ENCODE measurements at regions not wholly inside any gene's neighbourhood (a gene's known extent, or its start where the extent isn't known, plus 50 kb on each side); places are given as distances from the start of the nearest gene placed in this dataset.

DNA sequence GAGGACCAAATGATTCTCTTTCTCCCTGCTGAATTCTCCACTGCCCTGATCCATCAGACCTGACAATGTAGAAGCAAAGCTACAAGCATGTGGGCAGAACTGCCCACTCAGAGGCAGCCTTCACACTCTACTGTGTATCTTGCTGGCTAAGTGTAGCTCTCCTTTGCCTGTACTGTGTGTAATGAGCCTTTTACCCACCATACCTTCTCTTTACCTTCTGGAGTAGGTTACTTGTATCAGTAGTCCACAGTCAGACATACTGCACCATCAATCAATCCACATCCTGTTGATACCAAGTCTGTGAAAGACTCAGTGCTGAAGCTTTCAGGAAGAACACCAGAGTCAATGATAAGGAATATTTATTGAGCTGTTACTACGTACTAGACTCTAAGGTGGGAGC, 440.7 kb upstream of the ARHGEF26 start:
- DNase-seq = no peak

DNA sequence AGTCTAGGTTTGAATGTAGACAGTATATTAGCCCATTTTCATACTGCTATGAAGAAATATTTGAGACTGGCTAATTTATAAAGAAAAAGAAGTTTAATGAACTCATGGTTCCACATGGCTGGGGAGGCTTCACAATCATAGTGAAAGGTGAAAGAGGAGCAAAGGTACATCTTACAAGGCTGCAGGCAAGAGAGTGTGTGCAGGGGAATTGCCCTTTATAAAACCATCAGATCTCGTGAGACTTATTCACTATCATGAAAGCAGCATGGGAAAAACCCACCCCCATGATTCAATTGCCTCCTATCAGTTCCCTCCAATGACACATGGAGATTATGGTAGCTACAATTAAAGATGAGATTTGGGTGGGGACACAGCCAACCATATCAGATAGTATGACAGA, 440.1 kb upstream of the ARHGEF26 start:
- no peak for DNase-seq

- DNase-seq = no peak
These were observed 432.7 kb upstream of the ARHGEF26 start for GRCh38 chr3:153688301-153689120.

- DNase-seq = no peak
These were observed 428.0 kb upstream of the ARHGEF26 start for GRCh38 chr3:153693207-153693606.

DNA sequence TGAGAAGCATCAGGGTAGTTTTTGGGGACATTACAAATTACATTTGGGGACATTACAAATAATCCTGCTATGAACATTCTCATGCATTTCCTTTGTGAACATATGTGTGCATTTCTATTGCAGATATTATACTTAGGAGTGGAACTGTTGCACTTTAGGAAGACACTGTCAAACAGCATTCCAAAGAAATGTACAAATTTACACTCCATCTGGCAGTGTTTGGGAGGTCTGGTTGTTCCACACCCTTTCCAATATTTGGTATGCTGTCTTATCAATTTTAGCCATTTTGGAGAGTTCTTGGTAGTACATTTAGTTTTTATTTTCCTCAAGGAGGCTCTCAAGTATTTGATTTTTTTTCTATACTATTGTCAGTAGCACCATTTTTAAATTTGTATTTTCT, 419.1 kb upstream of the ARHGEF26 start:
- DNase-seq = no peak

DNA sequence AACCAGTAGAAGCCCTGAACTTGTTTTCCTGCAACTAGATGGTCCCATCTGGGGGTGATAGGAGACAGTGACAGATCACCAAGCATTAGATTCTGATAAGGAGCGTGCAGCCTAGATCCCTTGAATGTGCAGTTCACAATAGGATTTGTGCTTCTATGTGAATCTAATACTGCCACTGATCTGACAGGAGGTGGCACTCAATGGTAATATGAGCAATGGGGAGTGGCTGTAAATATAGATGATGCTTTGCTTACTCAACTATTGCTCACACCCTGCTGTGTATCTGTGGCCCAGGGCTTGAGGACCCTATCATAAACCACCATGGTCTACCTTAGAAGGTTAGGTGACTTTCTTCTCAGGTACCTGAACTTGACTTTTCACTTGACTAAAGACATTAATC, 417.1 kb upstream of the ARHGEF26 start:
- DNase-seq = no peak

DNA sequence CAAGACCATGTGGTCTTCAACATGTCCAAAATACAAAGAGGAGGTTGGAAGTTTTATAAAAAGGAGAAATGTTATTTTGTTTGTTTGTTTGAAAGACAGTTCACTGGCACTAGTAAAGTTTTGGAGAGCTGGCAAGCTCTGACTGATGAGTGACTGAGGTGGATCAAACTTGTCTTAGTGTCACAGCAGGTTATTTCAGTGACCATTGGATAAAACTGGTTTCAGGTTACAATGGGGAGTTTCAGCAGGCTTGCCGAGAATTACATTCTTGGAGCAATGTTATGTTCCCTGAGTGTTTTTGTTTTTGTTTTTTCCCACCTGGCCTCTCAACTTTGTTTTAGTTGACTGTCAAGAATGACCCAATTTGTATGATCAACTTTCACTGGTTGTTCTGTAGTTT, 414.5 kb upstream of the ARHGEF26 start:
- DNase-seq = no peak

DNA sequence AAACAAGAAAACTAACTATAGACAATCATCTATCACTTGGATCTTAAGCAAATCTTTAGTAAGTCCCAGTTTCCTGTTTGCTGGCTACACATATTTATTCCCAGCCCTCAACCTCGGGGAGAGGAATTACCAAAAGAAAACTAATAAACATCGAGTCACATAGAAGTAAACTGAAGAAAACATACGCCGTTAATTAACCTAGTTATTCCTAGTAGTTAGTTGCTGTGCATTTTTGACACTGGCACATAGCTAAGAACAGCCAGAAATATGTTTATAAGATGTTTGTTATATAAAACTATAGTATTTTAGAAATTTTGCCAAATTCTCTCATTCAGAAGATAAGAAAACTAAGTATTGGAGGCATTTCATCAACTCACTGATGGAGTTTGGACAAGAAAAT, 407.2 kb upstream of the ARHGEF26 start:
- DNase-seq = no peak

DNA sequence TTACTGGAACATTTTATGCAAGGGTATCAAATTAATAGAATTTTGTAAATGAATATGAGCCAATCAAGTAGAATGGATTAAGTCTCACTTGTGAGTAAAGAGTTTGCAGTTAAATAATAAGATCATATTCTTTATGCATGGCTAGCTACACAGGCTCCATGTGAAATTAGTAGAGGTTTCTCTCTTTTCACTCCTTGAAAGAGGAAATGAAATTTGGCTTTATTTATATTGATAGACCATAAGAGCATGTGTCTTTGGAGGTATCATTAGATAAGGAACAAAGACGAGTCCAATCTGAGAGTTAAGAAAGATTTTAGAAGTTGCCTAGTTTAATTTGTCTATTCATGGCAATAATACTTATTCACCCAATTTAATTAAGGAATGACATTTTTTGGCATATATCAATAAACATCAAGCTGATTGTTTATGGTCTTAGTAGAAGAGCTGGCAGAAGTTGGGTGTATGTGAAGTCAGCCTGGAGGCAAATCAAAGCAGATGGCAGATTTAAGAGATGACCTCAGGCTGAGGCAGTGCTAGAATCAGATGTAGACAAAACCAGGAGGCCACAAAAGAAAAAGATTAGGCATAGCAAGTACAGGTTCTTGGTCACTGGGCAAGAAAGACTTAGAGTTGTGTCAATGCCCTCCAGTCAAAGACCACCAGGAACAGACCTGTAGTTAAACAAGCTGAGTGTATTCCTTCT, 406.5 kb upstream of the ARHGEF26 start:
- DNase-seq = no peak

DNA sequence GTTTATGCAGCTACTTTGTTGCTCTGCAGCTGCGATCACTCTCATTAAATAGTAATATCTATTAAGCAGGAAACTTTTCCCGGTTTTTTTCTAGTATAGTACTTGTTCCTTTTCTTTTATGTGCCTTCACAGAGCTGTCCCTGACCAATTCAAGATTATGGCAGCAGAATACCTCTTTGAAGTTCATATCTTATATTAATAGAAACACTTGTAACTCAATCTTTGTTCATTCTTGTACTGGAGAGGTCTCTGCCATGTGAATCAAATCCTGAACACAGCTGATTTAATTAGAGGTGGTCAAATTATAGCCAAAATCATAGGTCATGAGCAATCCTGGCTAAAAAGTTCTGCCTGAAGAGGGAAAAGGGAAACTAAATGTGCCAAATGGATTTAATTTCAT, 399.0 kb upstream of the ARHGEF26 start:
- no peak for DNase-seq

DNA sequence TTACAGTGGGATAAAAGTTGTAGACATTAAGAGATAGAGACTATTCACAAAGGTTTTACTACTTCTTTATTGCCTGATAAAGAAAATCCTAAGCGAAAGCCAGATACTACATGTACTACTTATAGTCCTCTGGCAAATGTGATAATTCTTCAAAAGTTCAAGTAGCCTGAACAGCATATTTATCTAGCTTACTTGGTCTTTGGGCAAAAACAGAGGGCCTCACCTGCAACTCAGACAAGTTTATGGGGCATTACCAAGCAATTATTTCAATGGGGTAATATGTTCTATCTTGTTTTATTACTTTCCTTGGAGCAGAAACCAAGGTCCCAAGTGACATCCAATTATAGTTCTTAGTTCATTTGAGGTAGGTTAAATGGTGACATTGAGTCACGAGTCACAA, 390.1 kb upstream of the ARHGEF26 start:
- no peak for DNase-seq

- no peak for DNase-seq
These were observed 386.2 kb upstream of the ARHGEF26 start for GRCh38 chr3:153734777-153735551.

DNA sequence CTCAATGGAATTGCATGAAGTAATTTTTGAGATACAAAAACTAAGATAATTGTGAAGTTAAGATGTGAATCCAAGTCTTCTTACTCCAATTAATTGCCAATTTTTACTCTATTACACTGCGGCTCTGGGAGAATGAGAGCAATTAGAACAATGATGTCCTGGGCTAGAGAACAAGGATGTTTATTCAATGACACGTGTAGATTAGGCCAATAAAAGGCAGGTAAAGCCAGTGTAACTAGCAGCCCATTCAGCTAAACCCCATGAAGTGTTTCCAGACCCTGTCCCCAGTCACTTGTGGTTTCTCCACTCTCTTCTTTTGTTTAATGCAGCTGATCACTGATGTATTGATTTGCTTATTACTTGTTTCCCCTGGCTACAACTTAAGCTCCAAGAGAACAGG, 381.1 kb upstream of the ARHGEF26 start:
- no peak for DNase-seq

- DNase-seq = no peak
These were observed 376.3 kb upstream of the ARHGEF26 start for GRCh38 chr3:153744889-153745288.

DNA sequence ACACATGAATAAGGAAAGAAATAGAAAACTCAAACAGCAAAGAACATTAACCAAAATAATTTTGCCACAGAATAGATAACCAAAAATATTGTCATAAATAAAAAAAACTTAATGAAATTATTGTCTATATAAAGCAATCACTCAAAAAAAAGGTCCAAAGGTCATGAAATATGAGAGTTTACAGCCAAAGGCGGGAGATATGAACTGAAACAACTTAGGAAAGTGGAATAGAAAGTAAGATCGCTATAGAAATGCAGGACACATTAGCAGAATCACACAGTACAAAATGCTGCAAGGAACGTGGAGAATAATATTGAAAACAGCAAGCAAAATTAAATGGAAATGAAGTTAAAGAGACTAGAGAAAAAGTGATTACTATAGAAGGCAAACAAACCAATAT, 375.0 kb upstream of the ARHGEF26 start:
- DNase-seq = no peak

GRCh38 chr3:153749070-153749610, 372.1 kb upstream of the ARHGEF26 start:
- DNase-seq = no peak

DNA sequence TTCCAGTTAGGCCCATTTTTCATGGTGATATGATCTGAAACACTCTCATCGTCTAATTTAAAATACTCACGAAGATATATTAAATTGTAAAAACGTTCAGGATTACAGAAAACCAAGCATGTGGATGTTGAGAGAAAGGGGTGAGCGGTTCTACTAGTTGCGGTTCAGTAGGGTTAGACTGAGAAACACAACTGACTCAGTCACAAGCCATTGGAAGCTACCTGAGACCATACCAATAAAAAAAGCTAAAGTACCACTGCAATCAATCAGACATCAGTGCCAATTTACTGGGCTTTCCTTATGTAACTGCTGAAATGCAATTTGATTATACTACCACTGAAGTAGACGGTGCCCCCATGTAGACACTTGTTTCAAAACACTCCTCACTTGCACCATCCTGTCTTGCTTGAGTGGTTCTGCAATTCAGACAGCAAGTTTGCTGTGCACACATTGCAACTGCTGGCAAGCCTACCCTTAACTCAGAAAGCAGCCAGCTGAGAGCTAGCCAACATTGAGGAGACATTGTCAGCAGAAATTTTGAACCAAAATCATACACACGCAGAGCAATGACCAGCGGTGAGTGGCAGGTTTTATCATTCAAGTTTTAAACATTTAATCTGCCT, 368.7 kb upstream of the ARHGEF26 start:
- no peak for DNase-seq

DNA sequence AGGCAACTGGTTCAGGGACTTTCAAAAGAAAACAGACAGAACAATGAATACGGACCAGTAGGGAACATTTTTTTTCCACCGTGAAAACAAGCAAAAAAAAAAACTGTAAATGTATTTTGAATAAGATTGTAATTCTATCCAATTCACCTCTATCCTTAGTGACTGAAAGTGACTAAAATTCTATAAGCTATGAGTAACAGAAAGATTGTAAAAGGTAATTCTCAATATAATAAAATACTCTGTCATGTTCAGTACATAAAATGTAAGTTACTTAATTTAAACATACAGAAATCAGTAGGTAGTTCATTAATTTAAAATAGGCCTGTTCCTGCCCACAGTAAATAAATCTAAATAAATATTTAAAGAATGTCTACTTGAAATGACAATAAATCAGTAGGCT, 368.2 kb upstream of the ARHGEF26 start:
- no peak for DNase-seq

DNA sequence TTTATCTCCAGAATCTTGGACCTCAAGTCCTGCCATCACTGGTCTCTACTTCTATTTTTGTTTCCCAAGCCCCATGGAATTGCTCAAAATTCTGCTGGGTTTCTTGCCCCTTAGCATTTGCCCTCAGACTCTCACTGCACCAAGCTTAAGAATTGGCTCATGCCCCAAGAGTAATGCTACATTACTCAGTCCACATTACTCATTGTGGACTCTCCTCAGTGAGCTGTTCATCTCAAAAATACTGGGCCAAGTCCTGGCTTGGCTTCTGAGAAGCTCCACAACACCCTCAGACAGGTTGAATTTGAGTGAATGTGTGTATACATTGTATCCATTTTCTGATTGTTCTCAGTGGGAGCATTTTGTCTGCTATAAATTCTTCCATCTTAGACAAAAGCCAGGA, 364.4 kb upstream of the ARHGEF26 start:
- no peak for DNase-seq

GRCh38 chr3:153757839-153758238, 363.4 kb upstream of the ARHGEF26 start:
- DNase-seq = no peak

GRCh38 chr3:153760948-153761347, 360.2 kb upstream of the ARHGEF26 start:
- DNase-seq = no peak

DNA sequence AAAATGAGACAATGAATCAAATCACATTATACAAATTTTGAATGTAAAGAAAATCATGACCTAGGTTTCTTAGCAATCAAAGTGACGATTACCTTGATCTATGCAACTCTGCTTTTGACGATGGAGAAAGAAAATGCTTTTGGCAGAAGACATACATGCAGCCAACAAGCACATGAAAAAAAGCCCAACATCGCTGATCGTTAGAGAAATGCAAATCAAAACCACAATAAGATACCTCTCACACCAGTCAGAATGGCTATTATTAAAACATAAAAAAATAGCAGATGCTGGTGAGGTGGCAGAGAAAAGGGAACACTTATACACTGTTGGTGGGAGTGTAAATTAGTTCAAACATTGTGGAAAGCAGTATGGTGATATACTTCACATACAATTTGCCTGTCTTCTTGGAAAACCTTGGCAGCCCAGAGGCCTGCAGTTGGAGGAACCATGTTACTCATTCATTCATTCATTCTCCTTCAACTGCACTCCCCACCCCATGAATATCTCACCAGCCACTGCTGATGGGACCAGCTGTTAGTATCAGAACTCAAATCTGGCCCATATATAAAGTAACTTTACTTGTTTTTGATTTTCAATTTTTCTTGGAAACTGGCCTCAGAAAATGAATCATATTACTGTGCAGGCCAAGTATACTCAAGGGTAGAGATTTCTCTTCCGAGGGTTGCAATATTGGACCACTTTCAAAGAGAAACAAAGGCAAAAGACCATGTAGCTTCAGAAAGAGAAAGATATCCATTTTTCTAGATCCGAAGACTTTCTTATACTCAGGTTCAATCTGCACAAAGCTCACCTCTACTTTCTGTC, 358.6 kb upstream of the ARHGEF26 start:
- DNase-seq = no peak

All from CD4-positive, alpha-beta T cell treated with Interleukin-17A for 4 hours (primary cell).